GM19452 (cell line): ENCODE measurements at regions not wholly inside any gene's neighbourhood (a gene's known extent, or its start where the extent isn't known, plus 50 kb on each side); places are given as distances from the start of the nearest gene placed in this dataset.

Experiments
- ATAC-seq: cut with Tn5 transposase; IDR thresholded peaks from one replicate; pipeline ENCODE4 v1.9.1; 2021; ENCODE audit not compliant: unreplicated experiment

GRCh38 chr1:94708299-94708685 is 111.9 kb upstream of the SLC44A3 start:
- no peak for ATAC-seq

- no peak for ATAC-seq
Observed at GRCh38 chr1:94707321-94708298, 112.5 kb upstream of the SLC44A3 start.

- ATAC-seq: no peak
Observed at GRCh38 chr1:94702442-94702815, 117.7 kb upstream of the SLC44A3 start.

GRCh38 chr1:94701796-94702441 is 118.2 kb upstream of the SLC44A3 start:
- ATAC-seq: no peak

GRCh38 chr1:94698759-94699502 is 121.2 kb upstream of the SLC44A3 start:
- no peak for ATAC-seq

- no peak for ATAC-seq
Observed at GRCh38 chr1:94698356-94698755, 121.8 kb upstream of the SLC44A3 start.

- no peak for ATAC-seq
Observed at GRCh38 chr1:94697839-94698238, 122.3 kb upstream of the SLC44A3 start.

- no peak for ATAC-seq
Observed at GRCh38 chr1:94694226-94694915, 125.8 kb upstream of the SLC44A3 start.

- ATAC-seq: no peak
Observed at GRCh38 chr1:94693435-94693834, 126.7 kb upstream of the SLC44A3 start.

GRCh38 chr1:94693029-94693428 is 127.1 kb upstream of the SLC44A3 start:
- no peak for ATAC-seq

GRCh38 chr1:94688646-94689045 is 131.5 kb upstream of the SLC44A3 start:
- ATAC-seq: no peak

- no peak for ATAC-seq
Observed at GRCh38 chr1:94686882-94687281, 133.3 kb upstream of the SLC44A3 start.

- no peak for ATAC-seq
Observed at GRCh38 chr1:94684690-94685250, 135.4 kb upstream of the SLC44A3 start.

GRCh38 chr1:94683886-94684285 is 136.3 kb upstream of the SLC44A3 start:
- ATAC-seq: no peak

- no peak for ATAC-seq
Observed at GRCh38 chr1:94680039-94680377, 138.4 kb upstream of the F3 start.

GRCh38 chr1:94679332-94680038 is 137.9 kb upstream of the F3 start:
- no peak for ATAC-seq

GRCh38 chr1:94678202-94678848 is 136.8 kb upstream of the F3 start:
- ATAC-seq: no peak

- ATAC-seq: no peak
Observed at GRCh38 chr1:94677714-94678113, 136.2 kb upstream of the F3 start.

GRCh38 chr1:94677087-94677486 is 135.5 kb upstream of the F3 start:
- ATAC-seq: no peak

GRCh38 chr1:94676686-94677085 is 135.1 kb upstream of the F3 start:
- no peak for ATAC-seq
